GM18507 (cell line): ENCODE measurements at regions not wholly inside any gene's neighbourhood (a gene's known extent, or its start where the extent isn't known, plus 50 kb on each side); places are given as distances from the start of the nearest gene placed in this dataset.

Experiments
- DNase-seq: peaks from one replicate; pipeline ENCODE4 v3.0.0; 2011; ENCODE audit warnings: low read depth; ENCODE audit not compliant: insufficient read length; ENCODE audit errors: extremely low spot score
- FAIRE-seq: peaks from 2 replicates; lab custom pipeline; 2011; peaks lifted over from hg19 to GRCh38; lab: Jason Lieb, UNC

DNA sequence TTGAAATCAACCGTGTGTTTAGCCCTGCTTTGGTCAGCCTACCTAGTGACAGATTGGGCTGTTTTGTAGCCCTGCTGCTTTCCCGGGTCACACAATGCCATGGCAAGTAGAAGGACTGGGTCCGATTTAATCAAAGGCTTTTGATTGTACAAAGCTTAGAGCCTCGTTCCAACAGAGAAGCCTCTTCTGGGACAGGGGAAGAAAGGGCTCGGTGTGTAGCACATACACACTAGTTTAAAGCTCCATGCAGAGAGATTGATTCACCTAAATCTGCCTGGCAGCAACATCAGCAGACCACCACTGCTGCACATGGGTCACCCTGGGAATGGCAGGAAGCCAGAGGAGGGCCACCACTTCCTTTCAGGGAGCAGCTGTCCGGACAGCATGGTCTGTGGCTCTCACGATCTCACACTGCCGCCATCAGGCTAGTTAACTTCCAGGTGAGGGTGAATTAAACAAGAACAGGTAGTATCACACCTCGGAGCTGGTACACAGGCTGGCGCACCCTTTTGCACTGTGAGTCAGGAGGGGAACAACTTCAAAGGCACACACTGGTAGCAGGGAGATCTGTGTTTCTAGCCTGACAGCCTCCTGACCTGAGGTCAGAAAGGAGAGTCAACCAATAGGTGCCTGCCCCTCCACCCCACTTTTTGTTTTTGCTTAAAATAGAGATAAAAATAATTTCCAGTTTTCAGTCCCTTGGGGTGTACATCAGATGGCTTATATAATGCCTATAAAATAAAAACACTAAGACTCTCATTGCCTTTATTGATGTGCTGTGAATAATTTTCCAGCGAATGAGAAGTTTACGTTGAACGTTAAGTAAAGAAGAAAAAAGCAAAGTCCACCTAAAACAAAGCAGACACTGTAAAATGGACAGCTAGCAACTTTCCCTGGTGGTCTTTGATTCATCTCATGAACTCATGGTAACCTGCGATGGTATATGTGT, 108.5 kb downstream of the CDCA7 start:
- FAIRE-seq (no peak), DNase-seq (no peak)

DNA sequence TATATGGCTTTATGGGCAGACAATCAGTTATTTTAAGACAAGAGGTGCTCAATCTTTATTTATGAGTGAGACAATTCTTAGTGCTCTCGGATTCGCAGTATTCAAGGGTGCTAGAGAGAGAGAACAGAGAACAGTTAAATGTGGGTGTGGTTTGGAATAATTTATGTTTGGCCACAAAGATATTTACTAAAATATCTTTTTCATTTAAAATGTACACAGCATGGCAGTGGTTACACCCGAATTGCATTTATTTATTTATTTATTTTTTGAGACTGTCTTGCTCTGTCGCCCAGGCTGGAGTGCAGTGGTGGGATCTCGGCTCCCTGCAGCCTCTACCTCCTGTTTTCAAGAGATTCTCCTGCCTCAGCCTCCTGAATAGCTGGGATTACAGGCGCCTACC, 109.2 kb downstream of the CDCA7 start:
- DNase-seq (no peak), FAIRE-seq (no peak)

DNA sequence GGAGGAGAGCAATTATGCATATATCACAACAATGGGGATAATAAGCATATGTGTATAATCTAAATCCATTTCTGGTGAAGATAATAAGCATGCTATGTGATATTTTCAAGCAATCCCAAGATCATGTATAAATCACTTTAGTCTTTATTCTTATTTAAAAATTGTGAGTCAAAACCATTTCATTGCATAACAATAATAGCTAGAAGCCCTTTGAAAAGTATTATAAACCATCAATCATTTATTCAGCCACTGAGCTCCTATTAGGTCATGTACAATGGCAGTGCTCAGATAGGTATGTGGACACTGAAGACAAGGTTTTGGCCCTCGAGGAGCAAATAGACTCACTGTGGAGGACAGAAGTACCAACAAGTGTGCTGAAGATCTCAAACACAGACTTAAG, 113.1 kb downstream of the CDCA7 start:
- DNase-seq (no peak), FAIRE-seq (no peak)

DNA sequence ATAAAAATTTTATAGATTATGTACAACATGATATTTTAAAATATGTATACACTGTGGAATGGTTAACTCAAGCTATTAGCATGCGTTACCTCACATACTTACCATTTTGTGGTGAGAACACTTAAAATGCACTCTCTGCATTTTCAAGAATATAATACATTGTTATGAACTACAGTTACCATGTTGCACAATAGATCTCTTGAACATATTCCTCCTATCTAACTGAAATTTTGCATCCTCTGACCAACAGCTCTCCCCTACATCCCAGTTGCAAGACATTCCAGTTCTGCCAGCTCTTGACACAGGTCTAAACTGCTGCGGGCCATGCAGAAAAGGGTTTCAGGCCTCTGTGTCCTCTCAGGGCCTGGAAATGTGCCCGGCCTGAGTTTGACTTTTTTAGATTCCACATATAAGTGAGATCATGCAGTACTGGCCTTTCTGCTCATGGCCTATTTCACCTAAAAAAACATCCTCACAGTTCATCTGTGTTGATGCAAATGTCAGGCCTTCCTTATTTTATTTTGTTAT, 113.7 kb downstream of the CDCA7 start:
- FAIRE-seq = no peak
- DNase-seq = no peak

DNA sequence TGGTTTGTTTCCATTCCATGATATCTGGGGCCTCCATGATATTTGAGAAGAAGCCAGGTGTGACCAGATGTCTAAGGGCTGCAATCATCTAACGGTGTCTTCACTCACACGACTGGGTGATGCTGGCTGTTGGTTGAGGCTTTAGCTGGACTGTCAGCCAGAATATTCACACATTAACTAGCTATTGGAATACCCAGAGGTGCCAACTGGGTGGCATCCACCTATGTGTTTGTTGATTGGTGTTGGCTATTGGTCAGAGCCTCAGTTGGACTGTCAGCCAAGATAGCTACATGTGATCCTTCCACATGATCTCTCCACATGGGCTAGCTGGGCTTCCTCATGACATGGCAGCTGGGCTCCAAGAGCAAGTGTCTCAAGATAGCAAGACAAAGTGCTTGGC, 117.4 kb downstream of the CDCA7 start:
- no peak for DNase-seq
- FAIRE-seq = no peak

DNA sequence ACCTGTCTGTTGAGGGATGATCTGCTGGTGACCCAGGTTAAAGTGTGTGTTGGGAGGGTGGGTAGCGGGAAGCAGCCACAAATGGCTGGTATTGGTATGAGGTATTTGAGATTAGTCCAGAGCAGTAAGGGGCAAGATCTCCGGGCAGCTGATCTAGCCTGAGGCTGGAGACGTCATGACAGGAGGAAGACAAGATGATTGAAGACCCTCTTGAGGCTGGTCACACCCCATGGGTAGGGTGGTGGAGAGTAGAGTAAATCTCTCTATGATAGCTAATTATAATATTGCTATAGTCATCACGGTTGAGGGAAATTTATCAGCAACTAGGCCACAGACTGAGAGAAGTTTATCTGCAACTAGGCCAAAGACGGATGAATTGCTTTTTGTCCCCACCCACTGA, 128.5 kb downstream of the CDCA7 start:
- FAIRE-seq (no peak), DNase-seq (no peak)

DNA sequence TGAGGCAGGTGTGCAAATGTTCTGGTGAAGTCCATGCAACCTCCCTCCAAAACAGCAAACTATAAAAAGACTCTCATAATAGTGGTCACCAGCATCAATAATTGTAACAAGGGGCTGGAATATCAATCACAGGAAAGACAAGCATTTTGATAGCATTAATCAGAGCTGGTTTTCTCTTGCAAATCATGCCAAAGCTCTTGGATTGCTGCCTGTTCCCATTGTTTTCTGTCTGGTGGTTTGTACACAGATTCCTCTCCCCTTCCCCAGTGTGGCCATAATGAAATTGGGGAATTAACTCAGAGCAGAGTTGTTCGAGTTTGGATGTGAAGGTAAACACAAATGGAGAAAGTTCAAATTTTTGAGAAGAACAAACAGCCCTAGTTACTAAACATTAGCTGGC, 134.2 kb downstream of the CDCA7 start:
- DNase-seq = no peak
- no peak for FAIRE-seq

DNA sequence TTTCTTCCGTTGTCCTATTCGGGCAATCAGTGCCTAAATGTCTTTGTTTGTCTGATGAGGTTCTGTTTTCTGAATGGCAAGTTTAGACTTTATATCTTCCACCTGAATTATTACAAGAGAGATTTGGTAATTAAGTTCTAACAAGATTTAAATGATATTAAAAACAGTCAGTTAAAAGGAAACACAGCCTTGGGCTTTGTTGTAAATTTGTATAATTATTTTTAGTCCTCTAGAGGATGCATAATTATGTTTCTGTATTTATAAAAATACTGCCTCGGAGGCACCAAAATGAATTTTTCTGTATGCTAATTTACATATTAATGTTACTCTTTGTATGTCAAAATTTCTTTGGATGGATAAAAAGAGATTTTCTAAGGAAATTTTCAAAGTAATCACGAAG, 136.7 kb downstream of the CDCA7 start:
- no peak for FAIRE-seq
- DNase-seq = no peak

DNA sequence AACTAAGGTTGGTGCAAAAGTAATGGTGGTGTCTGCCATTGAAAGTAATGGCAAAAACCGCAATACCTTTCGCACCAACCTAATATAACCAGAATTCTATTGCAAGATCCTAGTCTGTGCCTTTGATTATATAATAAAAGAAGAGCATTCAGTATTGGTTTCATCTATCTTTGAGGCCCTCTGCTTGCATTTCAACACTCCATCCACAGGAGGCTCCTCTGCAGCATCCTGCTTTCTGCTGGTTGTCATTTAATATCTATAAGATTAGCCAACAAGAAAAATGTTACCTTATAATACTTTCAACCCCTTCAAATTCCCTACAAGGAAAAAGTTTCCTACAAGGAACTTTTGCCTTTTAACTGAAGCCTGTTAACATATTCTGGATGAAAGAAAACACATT, 139.2 kb downstream of the CDCA7 start:
- DNase-seq = no peak
- no peak for FAIRE-seq

DNA sequence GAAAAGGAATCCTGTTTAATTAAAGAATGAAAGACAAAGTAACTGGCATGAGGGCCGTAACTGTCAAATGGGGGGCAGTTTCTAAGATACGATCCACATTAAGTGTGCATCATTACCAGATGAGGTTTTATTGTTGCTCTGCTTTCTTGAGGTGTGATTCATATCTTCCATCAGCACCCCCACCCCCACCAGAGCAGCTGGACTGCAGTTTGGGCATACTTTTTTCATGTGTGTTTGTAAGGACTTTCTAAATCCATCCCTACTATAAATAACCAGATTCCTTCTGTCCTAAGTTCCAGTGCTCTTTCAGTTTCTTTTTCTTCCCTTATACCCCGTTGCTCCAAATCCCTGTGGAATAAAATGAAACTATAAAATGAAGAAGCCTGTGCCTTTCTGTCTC, 142.1 kb downstream of the CDCA7 start:
- DNase-seq (no peak), FAIRE-seq (no peak)

DNA sequence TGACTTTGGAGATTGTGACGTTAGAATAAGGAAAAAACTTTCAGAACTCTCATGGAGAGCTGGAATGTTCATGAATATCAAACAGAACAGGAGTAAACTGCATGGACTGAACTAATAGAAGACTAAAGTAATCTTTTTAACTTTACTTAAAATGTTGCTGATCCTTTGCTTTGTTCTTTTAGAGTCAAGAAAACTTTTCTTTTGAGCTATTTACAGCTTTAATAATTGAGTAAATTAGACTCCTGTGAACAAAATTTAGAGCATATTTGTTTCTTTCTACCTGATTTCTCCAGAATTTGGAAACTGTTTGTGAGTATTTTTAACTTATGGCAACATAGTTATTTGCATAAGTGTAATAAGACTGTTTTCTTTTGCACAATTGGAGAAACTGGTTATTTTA, 146.3 kb downstream of the CDCA7 start:
- no peak for FAIRE-seq
- no peak for DNase-seq

DNA sequence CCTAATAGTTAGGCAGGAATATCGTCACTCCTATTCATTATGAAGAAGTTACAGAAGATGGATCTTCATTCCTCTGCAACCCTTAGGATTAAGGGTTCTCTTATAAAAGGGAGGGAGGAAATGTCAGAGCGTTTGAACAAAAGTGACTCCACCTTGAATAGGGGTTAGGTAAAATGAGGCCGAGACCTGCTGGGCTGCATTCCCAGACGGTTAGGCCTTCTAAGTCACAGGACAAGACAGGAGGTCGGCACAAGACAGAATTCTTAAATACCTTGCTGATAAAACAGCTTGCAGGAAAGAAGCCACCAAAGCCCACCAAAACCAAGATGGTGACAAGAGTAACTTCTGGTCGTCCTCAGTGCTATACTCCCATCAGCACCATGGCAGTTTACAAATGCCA, 147.6 kb downstream of the CDCA7 start:
- no peak for DNase-seq
- no peak for FAIRE-seq

DNA sequence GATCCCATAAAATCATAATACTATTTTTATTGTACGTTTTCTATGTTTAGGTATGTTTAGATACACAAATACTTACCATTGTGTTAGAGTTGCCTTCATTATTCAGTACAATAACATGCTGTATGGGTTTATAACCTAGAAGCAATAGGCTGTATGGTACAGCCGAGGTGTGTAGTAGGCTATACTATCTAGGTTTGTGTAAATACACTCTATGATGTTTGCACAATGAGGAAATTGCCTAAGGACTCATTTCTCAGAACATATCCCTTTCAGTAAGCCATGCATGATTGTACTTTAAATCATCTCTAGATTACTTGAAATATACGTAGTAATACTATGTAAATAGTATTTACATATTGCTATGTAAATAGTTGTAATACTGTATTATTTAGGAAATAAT, 156.7 kb downstream of the CDCA7 start:
- no peak for FAIRE-seq

DNA sequence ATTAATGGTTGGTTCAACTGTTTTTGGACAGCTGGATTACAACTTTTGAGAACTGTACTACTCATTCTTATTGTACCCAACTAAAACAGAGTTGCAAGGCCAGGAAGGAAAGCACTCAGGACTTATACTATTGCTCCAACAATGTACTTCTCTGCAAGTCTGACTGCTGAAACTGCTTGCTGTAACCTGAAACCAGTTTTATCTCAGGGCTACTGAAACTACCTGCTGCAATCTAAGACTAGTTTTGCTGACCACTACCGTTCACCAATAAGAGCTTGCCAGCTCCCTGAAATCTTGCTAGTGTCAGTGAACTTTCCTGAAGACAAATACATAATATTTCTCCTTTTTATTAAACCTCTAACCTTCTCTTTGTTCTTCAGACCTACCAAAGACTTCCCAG, 157.3 kb downstream of the CDCA7 start:
- DNase-seq = no peak
- FAIRE-seq = no peak

More for the DNA sequence above, 156.7 kb downstream of the CDCA7 start:
- no peak for DNase-seq

DNA sequence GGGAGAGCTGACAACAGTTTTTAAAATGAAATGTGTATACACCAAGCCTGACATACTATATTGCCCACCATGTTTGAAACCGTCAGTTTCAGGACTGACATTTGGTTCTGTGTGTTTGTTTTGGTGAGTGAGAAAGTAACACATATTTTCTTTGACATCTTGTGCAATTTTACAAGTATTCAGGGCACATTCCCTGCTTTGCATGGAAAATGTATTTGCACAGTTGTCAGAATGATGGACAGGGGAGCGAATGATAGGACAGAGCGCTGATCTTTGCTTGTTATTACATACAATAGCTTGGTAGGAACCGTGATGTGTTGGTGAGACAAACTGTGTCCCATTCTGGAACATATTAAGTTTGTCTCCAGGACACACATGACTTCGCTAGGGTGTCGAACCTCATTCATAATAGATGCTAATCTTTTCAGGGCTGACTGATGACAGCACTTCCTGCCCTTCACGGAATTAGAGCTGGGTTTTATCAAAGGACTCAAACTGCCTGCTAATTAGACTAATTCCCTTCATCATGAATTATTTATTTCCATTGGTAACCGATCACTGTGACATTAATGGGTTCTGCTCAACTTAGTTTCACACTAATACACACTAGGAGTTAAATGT, 158.5 kb downstream of the CDCA7 start:
- FAIRE-seq = peak; percentile 18
- DNase-seq = no peak

DNA sequence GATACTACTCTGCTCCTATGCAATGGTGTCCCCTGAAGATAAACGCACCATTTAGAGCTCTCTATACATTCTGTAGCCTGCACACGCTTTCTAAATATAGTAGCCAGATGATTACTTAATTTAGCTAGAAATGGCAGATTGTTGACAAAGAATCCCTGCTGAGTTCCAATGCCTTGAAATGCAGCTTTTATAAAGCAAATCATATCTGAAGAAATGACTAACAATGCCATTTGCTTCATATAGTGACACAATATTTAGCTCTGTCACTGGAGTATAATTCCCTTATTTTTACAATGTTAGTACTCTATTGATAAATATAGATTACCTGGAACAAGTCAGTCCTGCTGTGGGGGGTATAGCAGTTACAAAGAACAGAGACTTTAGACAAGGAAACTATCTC, 166.2 kb downstream of the CDCA7 start:
- FAIRE-seq (no peak), DNase-seq (no peak)

DNA sequence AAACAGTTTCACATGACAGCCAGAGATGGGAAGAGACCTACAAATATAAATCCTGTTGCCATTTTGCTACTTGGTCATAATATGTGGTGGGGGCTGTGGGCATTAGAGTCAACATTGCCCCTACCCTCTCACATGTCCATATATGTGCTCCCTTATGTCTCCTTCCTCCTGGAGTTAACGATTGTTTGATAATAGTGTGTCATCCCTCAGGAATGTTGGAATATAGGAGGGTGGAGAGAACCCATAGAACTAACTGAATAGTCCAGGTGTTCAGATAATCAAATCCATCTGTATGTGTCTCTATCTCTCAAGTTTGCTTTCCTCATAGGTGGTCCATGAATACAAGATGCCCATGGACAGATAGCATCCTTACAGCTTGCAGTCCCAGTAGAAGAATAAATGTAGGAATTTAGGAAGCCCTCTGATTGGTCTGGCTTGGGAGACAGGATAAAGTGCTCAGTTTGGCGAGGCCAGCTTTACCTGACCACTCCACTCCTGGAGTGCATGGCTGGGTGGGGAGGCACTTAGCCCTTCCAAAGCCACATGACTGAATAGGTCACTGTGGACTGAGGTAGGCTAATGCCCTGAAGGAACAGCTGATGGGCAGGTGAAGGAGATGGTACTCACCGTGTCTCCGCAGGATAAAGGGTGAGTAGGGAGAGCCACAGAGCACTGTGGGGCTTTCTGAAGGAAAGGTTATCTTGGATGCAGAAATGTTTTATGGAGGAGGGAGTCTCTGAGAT, 166.9 kb downstream of the CDCA7 start:
- FAIRE-seq (no peak), DNase-seq (no peak)

DNA sequence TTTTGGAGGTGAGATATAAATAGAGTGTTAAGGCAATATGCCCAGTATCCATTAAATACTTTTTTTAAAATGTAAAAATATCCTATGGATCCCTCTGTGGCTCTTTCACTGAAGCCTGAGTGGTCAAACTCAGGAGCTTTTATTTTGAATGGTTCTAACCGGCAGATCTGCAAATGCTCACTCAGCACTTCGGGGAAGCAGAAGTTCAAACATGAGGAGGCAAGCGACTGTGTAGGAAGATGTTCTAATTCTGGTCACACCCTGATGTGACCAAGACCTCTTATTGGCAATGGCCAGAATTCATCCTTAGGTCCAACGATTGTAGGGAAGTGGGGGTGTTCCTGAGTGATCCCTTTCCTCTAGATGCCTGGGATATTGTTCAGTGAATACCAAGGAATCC, 168.8 kb downstream of the CDCA7 start:
- FAIRE-seq = no peak
- DNase-seq = no peak

DNA sequence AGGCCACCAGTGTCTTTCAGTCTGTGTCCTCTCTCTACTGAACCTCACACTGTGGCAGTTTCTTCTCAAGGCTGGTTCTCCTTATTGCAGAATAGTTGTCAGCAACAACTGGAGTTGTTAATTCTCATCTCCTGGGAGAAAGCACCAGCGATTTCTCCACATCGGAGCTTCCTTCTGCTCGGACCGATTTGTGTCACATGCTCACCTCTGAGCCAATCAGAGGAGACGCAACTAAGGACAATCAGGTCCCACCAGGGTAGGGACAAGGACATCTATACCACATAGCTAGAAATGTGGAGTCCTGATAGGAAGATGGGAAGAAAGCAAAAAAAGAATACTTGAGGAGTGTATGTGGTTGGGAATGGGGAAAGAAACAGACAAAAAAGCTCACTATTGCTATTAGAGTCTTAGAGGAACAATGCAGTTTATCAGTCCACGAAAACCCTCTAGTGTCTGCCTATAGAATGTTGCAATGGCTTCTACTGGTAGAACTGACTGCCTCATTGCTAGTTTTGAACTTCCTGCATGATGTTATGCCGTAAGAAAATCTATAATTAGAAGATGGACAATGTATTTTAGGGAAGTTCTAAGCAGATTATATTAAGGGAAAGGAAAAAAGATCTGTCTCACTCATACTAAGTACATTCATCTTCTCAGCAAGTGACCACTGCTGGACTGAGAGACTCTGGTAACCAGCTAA, 169.7 kb downstream of the CDCA7 start:
- FAIRE-seq (no peak), DNase-seq (no peak)
